PFSK-1 (cell line): ENCODE measurements at regions not wholly inside any gene's neighbourhood (a gene's known extent, or its start where the extent isn't known, plus 50 kb on each side); places are given as distances from the start of the nearest gene placed in this dataset.

Experiments
- FOXP2 ChIP-seq: optimal IDR thresholded peaks from 2 replicates; pipeline ENCODE3; 2011; ENCODE audit warnings: borderline replicate concordance, control low read depth, inconsistent platforms; ENCODE audit not compliant: insufficient read depth; ENCODE audit errors: extremely low read length, extremely low read depth
- POLR2AphosphoS5 ChIP-seq: IDR thresholded peaks from 2 replicates; pipeline ENCODE4 v1.6.1; 2012; ENCODE audit warnings: low read depth, mild to moderate bottlenecking, control low read depth, low read length, moderate library complexity
- REST ChIP-seq, 2 experiments: IDR thresholded peaks; 2 replicates each; pipeline versions ENCODE4 v1.6.1 to v1.8.0; 2011 to 2012; ENCODE audit warnings: low read depth in 2 of 2, low read length in 2 of 2, control low read depth in 1 of 2, inconsistent platforms in 1 of 2, mild to moderate bottlenecking in 1 of 2, moderate library complexity in 1 of 2; ENCODE audit not compliant: insufficient read depth in 1 of 2
- SIN3A ChIP-seq: IDR thresholded peaks from 2 replicates; pipeline ENCODE4 v1.6.1; 2012; ENCODE audit warnings: mild to moderate bottlenecking, low read length, moderate library complexity, borderline replicate concordance; ENCODE audit not compliant: insufficient read depth
- TAF1 ChIP-seq: IDR thresholded peaks from 2 replicates; pipeline ENCODE4 v1.6.1; 2012; ENCODE audit warnings: low read length, control low read depth, borderline replicate concordance; ENCODE audit not compliant: insufficient read depth

- no peak for TF ChIP-seq TAF1
- no peak for TF ChIP-seq SIN3A
- TF ChIP-seq FOXP2 = no peak
- TF ChIP-seq POLR2AphosphoS5 = no peak
- no peak for TF ChIP-seq REST (IDR thresholded peaks at IDR 0.05; ENCODE audit: insufficient read depth in 1 of 2, low read depth in 2 of 2, low read length in 2 of 2)
Measured at GRCh38 chr4:177761692-177762091, 319.5 kb upstream of the AGA start.

- TF ChIP-seq TAF1 = no peak
- no peak for TF ChIP-seq POLR2AphosphoS5
- TF ChIP-seq FOXP2 = no peak
- no peak for TF ChIP-seq SIN3A
- TF ChIP-seq REST (IDR thresholded peaks at IDR 0.05; ENCODE audit: insufficient read depth in 1 of 2, low read depth in 2 of 2, low read length in 2 of 2) = no peak
Measured at GRCh38 chr4:177769155-177769554, 326.9 kb upstream of the AGA start.

- TF ChIP-seq REST (IDR thresholded peaks at IDR 0.05; ENCODE audit: insufficient read depth in 1 of 2, low read depth in 2 of 2, low read length in 2 of 2) (no peak), SIN3A (no peak), TAF1 (no peak), POLR2AphosphoS5 (no peak), FOXP2 (no peak)
Measured at GRCh38 chr4:177770776-177771175, 328.5 kb upstream of the AGA start.

- TF ChIP-seq REST (IDR thresholded peaks at IDR 0.05; ENCODE audit: insufficient read depth in 1 of 2, low read depth in 2 of 2, low read length in 2 of 2) (no peak), SIN3A (no peak), POLR2AphosphoS5 (no peak), TAF1 (no peak)
Measured at GRCh38 chr4:177771645-177772044, 329.4 kb upstream of the AGA start.

- no peak for TF ChIP-seq POLR2AphosphoS5
- TF ChIP-seq FOXP2 = no peak
- TF ChIP-seq TAF1 = no peak
- no peak for TF ChIP-seq REST (IDR thresholded peaks at IDR 0.05; ENCODE audit: insufficient read depth in 1 of 2, low read depth in 2 of 2, low read length in 2 of 2)
- TF ChIP-seq SIN3A = no peak
Measured at GRCh38 chr4:177778623-177779022, 336.4 kb upstream of the AGA start.
